ENCODE measurements at regions not wholly inside any gene's neighbourhood (a gene's known extent, or its start where the extent isn't known, plus 50 kb on each side); places are given as distances from the start of the nearest gene placed in this dataset.
"Not testable (repeated sequence)": the region's sequence is repeated elsewhere in the genome, so short reads cannot be mapped to it uniquely, and the experiment has no call there.

GRCh38 chr12:105672121-105672975, 341.9 kb downstream of the C12orf75 start:
- H3K4me3 ChIP-seq (ENCODE audit: extremely low read depth, insufficient read depth, low read length, poor library complexity, severe bottlenecking) = no peak overlapping the region
- WGBS, 2 experiments (ENCODE audit: insufficient coverage in 2 of 2) = 96 to 97% methylated on average over 8 to 9 of the region's 9 CpGs
- H3K9me3 ChIP-seq (ENCODE audit: control insufficient read depth, low read length) = no peaks in the 10 kb centered on the region
- peaks cover 24% of the 10 kb centered on the region for H3K4me1 ChIP-seq (ENCODE audit: control insufficient read depth, insufficient read depth, low read length, poor library complexity, severe bottlenecking)
- no peak overlapping the region for H3K27ac ChIP-seq (ENCODE audit: low read depth, low read length, severe bottlenecking)
- H3K36me3 ChIP-seq (ENCODE audit: control insufficient read depth, insufficient read depth, low read length) = no peaks in the 10 kb centered on the region

- Histone ChIP-seq H3K9me3 (ENCODE audit: control insufficient read depth, low read length) (no peaks in the 10 kb centered on the region), H3K4me3 (ENCODE audit: extremely low read depth, insufficient read depth, low read length, poor library complexity, severe bottlenecking) (no peak overlapping the region), H3K4me1 (ENCODE audit: control insufficient read depth, insufficient read depth, low read length, poor library complexity, severe bottlenecking) (peaks cover 24% of the 10 kb centered on the region), H3K36me3 (ENCODE audit: control insufficient read depth, insufficient read depth, low read length) (no peaks in the 10 kb centered on the region), H3K27ac (ENCODE audit: low read depth, low read length, severe bottlenecking) (no peak overlapping the region)
- WGBS, 2 experiments (ENCODE audit: insufficient coverage in 2 of 2) = 82 to 96% methylated on average over 2 of the region's 2 CpGs
Measured at GRCh38 chr12:105674871-105675699, 344.6 kb downstream of the C12orf75 start.

- Histone ChIP-seq H3K36me3 (ENCODE audit: control insufficient read depth, insufficient read depth, low read length) (no peaks in the 10 kb centered on the region), H3K27ac (ENCODE audit: low read depth, low read length, severe bottlenecking) (no peak overlapping the region), H3K4me3 (ENCODE audit: extremely low read depth, insufficient read depth, low read length, poor library complexity, severe bottlenecking) (no peak overlapping the region), H3K4me1 (ENCODE audit: control insufficient read depth, insufficient read depth, low read length, poor library complexity, severe bottlenecking) (peaks cover 16% of the 10 kb centered on the region), H3K9me3 (ENCODE audit: control insufficient read depth, low read length) (no peaks in the 10 kb centered on the region)
- 80% methylated on average over 2 of the region's 2 CpGs; no CpG with 5 or more reads in 1 of the 2 experiments for WGBS, 2 experiments (ENCODE audit: insufficient coverage in 2 of 2)
Measured at GRCh38 chr12:105676694-105677093, 346.2 kb downstream of the C12orf75 start.

DNA sequence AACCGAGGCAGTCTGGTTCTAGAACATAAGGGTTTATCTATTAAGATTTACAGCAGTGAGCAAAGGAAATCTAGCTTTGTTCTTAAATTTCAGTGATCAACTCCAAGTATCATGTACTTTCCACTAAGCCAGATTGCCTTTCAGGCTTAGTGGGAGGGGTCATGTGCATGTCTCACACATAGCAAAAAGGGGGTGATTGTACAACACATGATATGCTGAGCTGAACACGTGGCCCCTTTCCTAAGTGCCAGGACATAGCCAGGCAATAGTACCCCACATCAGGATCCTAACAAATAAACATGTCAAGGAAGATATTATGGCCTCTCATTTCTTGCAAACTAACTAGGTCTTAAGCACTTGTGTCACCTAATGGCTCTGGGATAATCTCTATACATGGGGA, 347.2 kb downstream of the C12orf75 start:
- no peak overlapping the region for H3K27ac ChIP-seq (ENCODE audit: low read depth, low read length, severe bottlenecking)
- WGBS, 2 experiments (ENCODE audit: insufficient coverage in 2 of 2) = 67 to 83% methylated on average over 1 of the region's 2 CpGs
- peaks cover 7% of the 10 kb centered on the region for H3K4me1 ChIP-seq (ENCODE audit: control insufficient read depth, insufficient read depth, low read length, poor library complexity, severe bottlenecking)
- H3K9me3 ChIP-seq (ENCODE audit: control insufficient read depth, low read length) = no peaks in the 10 kb centered on the region
- H3K4me3 ChIP-seq (ENCODE audit: extremely low read depth, insufficient read depth, low read length, poor library complexity, severe bottlenecking) = no peak overlapping the region
- no peaks in the 10 kb centered on the region for H3K36me3 ChIP-seq (ENCODE audit: control insufficient read depth, insufficient read depth, low read length)

DNA sequence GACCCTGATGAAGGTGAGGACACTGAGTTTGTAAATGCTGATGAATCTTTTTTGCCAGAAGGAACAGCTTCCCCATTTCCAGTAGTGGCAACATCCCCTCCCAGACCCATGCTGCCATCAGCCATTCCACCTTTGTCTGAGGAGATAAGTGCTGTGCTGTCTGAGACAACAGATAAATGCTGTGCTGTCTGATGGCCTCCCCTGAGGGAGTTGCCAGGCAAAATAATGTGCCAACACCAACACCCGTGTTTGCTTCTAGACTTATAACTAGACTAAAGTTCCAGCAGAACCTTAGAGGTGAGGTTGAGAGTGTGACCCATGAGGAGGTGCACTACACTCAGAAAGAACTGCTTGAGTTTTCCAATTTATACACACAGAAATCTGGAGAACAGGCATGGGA, 349.5 kb downstream of the C12orf75 start:
- no peaks in the 10 kb centered on the region for H3K36me3 ChIP-seq (ENCODE audit: control insufficient read depth, insufficient read depth, low read length)
- WGBS, 2 experiments (ENCODE audit: insufficient coverage in 2 of 2) = 83% methylated on average over 1 of the region's 1 CpG; no CpG with 5 or more reads in 1 of the 2 experiments
- peaks cover 6% of the 10 kb centered on the region for H3K4me1 ChIP-seq (ENCODE audit: control insufficient read depth, insufficient read depth, low read length, poor library complexity, severe bottlenecking)
- no peak overlapping the region for H3K27ac ChIP-seq (ENCODE audit: low read depth, low read length, severe bottlenecking)
- no peaks in the 10 kb centered on the region for H3K9me3 ChIP-seq (ENCODE audit: control insufficient read depth, low read length)
- H3K4me3 ChIP-seq (ENCODE audit: extremely low read depth, insufficient read depth, low read length, poor library complexity, severe bottlenecking) = no peak overlapping the region

DNA sequence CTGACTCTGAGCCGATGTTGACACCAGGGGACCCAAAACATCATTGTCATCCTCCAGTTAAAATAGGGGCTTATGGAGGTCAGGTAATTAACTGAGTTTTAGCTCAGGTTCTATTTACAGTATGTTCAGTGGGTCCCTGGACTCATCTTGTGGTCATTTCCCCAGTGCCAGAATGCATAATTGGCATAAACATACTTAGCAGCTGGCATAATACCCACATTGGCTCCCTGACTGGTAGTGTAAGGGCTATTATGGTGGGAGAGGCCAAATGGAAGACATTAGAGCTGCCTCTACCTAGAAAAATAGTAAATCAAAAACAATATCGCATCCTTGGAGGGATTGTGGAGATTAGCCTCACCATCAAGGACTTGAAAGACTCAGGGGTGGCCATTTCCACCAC, 350.9 kb downstream of the C12orf75 start:
- no peak overlapping the region for H3K4me3 ChIP-seq (ENCODE audit: extremely low read depth, insufficient read depth, low read length, poor library complexity, severe bottlenecking)
- H3K36me3 ChIP-seq (ENCODE audit: control insufficient read depth, insufficient read depth, low read length) = no peaks in the 10 kb centered on the region
- H3K4me1 ChIP-seq (ENCODE audit: control insufficient read depth, insufficient read depth, low read length, poor library complexity, severe bottlenecking) = no peaks in the 10 kb centered on the region
- H3K27ac ChIP-seq (ENCODE audit: low read depth, low read length, severe bottlenecking) = no peak overlapping the region
- H3K9me3 ChIP-seq (ENCODE audit: control insufficient read depth, low read length) = no peaks in the 10 kb centered on the region
- 93 to 100% methylated on average over 1 to 2 of the region's 2 CpGs for WGBS, 2 experiments (ENCODE audit: insufficient coverage in 2 of 2)

DNA sequence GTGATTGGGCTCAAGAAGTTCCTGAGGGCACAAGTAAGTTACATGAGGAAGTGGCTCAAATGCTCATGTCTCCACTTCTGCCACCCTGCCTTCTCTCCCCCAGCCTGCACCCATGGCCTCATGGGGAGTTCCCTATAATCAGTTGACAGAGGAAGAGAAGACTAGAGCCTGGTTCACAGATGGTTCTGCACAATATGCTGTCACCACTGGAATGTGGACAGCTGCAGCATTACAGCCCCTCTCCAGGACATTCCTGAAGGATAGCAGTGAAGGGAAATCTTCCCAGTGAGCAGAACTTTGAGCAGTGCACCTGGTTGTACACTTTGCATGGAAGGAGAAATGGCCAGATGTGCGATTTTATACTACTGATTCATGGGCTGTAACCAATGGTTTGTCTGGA, 352.3 kb downstream of the C12orf75 start:
- H3K27ac ChIP-seq (ENCODE audit: low read depth, low read length, severe bottlenecking); H3K9me3 ChIP-seq (ENCODE audit: control insufficient read depth, low read length); H3K4me1 ChIP-seq (ENCODE audit: control insufficient read depth, insufficient read depth, low read length, poor library complexity, severe bottlenecking); H3K4me3 ChIP-seq (ENCODE audit: extremely low read depth, insufficient read depth, low read length, poor library complexity, severe bottlenecking); H3K36me3 ChIP-seq (ENCODE audit: control insufficient read depth, insufficient read depth, low read length): not testable (repeated sequence)
- 82 to 93% methylated on average over 1 of the region's 1 CpG for WGBS, 2 experiments (ENCODE audit: insufficient coverage in 2 of 2)

- WGBS, 2 experiments (ENCODE audit: insufficient coverage in 2 of 2) = 82 to 90% methylated on average over 2 of the region's 4 CpGs
Measured at GRCh38 chr12:105683836-105684235, 353.3 kb downstream of the C12orf75 start.

GRCh38 chr12:105698075-105698474, 367.6 kb downstream of the C12orf75 start:
- Histone ChIP-seq H3K4me1 (ENCODE audit: control insufficient read depth, insufficient read depth, low read length, poor library complexity, severe bottlenecking) (no peaks in the 10 kb centered on the region), H3K4me3 (ENCODE audit: extremely low read depth, insufficient read depth, low read length, poor library complexity, severe bottlenecking) (no peak overlapping the region), H3K36me3 (ENCODE audit: control insufficient read depth, insufficient read depth, low read length) (no peaks in the 10 kb centered on the region), H3K27ac (ENCODE audit: low read depth, low read length, severe bottlenecking) (no peak overlapping the region), H3K9me3 (ENCODE audit: control insufficient read depth, low read length) (no peaks in the 10 kb centered on the region)
- WGBS, 2 experiments (ENCODE audit: insufficient coverage in 2 of 2) = 79 to 100% methylated on average over 1 to 2 of the region's 3 CpGs

More at GRCh38 chr12:105683836-105684235, 353.3 kb downstream of the C12orf75 start:
- H3K27ac ChIP-seq (ENCODE audit: low read depth, low read length, severe bottlenecking); H3K36me3 ChIP-seq (ENCODE audit: control insufficient read depth, insufficient read depth, low read length); H3K4me3 ChIP-seq (ENCODE audit: extremely low read depth, insufficient read depth, low read length, poor library complexity, severe bottlenecking); H3K9me3 ChIP-seq (ENCODE audit: control insufficient read depth, low read length); H3K4me1 ChIP-seq (ENCODE audit: control insufficient read depth, insufficient read depth, low read length, poor library complexity, severe bottlenecking): not testable (repeated sequence)

DNA sequence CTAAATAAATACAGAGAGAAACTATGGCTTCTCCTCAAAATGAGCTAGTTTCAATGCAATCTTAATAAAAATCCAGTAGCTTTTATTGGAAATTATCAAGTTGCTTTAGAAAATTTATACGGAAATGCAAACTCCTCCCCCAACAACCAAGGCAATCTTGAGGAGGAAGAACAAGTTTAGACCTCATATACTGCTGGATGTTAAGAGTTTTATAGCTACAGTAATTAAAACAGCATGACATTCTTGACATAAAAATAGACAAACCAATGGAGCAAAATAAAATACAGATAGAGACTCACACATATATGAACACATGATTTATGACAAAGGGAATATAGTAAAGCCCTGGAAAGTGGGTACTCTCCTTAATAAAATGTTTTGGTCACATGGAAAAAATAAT, 368.7 kb downstream of the C12orf75 start:
- Histone ChIP-seq H3K4me1 (ENCODE audit: control insufficient read depth, insufficient read depth, low read length, poor library complexity, severe bottlenecking) (no peaks in the 10 kb centered on the region), H3K9me3 (ENCODE audit: control insufficient read depth, low read length) (no peaks in the 10 kb centered on the region), H3K27ac (ENCODE audit: low read depth, low read length, severe bottlenecking) (no peak overlapping the region), H3K36me3 (ENCODE audit: control insufficient read depth, insufficient read depth, low read length) (no peaks in the 10 kb centered on the region), H3K4me3 (ENCODE audit: extremely low read depth, insufficient read depth, low read length, poor library complexity, severe bottlenecking) (no peak overlapping the region)
- WGBS, 2 experiments (ENCODE audit: insufficient coverage in 2 of 2) = no CpG with 5 or more reads among the region's 1 CpG

Measured in mesodermal cell (in vitro differentiated cells).